Hepatocyte (in vitro differentiated cells): ENCODE measurements at regions not wholly inside any gene's neighbourhood (a gene's known extent, or its start where the extent isn't known, plus 50 kb on each side); places are given as distances from the start of the nearest gene placed in this dataset.
"Not testable (repeated sequence)": the region's sequence is repeated elsewhere in the genome, so short reads cannot be mapped to it uniquely, and the experiment has no call there.

Experiments
- DNase-seq: peaks from one replicate; pipeline ENCODE4 v3.0.0-alpha.2; 2016; ENCODE audit warnings: low spot score
- H2AFZ ChIP-seq: fragments of 200-600 bp; sonication (generic); 2 replicates; pipeline ENCODE4 v1.6.0; 2016; ENCODE audit warnings: antibody characterized with exemption, mild to moderate bottlenecking
- H3K27ac ChIP-seq: fragments of 200-600 bp; sonication (generic); 2 replicates; pipeline ENCODE4 v1.5.1; 2016; ENCODE audit warnings: mild to moderate bottlenecking
- H3K27me3 ChIP-seq: fragments of 200-600 bp; sonication (generic); 2 replicates; pipeline ENCODE4 v1.6.1; 2016
- H3K36me3 ChIP-seq: fragments of 200-600 bp; sonication (generic); replicated peaks from 2 replicates; pipeline ENCODE4 v1.5.1; 2016; ENCODE audit warnings: low read depth; ENCODE audit not compliant: insufficient read depth
- H3K4me1 ChIP-seq: fragments of 200-600 bp; sonication (generic); 2 replicates; pipeline ENCODE4 v1.5.1; 2016; ENCODE audit warnings: mild to moderate bottlenecking, moderate library complexity; ENCODE audit not compliant: insufficient read depth
- H3K4me2 ChIP-seq: fragments of 200-600 bp; sonication (generic); 2 replicates; pipeline ENCODE4 v1.6.0; 2016
- H3K4me3 ChIP-seq: fragments of 200-600 bp; sonication (generic); 2 replicates; pipeline ENCODE4 v1.5.1; 2016; ENCODE audit warnings: mild to moderate bottlenecking
- H3K79me2 ChIP-seq: fragments of 200-600 bp; sonication (generic); 2 replicates; pipeline ENCODE4 v1.6.0; 2017; ENCODE audit warnings: mild to moderate bottlenecking
- H3K9me2 ChIP-seq: fragments of 200-600 bp; sonication (generic); replicated peaks from 2 replicates; pipeline ENCODE4 v1.6.0; 2017; ENCODE audit warnings: mild to moderate bottlenecking; ENCODE audit not compliant: insufficient read depth
- H3K9me3 ChIP-seq: fragments of 200-600 bp; sonication (generic); 2 replicates; pipeline ENCODE4 v1.5.1; 2016; ENCODE audit warnings: low read depth, mild to moderate bottlenecking
- H4K20me1 ChIP-seq: fragments of 200-600 bp; sonication (generic); 2 replicates; pipeline ENCODE4 v1.6.0; 2016; ENCODE audit warnings: mild to moderate bottlenecking; ENCODE audit not compliant: insufficient read depth, poor library complexity, severe bottlenecking
- CTCF ChIP-seq: fragments of 200-600 bp; sonication (generic); IDR thresholded peaks from 2 replicates; pipeline ENCODE4 v1.5.1; 2016; ENCODE audit warnings: antibody characterized with exemption, mild to moderate bottlenecking; ENCODE audit not compliant: poor library complexity
- EZH2 ChIP-seq: fragments of 200-600 bp; sonication (generic); IDR thresholded peaks from 2 replicates; pipeline ENCODE4 v1.6.1; 2016; ENCODE audit warnings: antibody characterized with exemption, mild to moderate bottlenecking, borderline replicate concordance
- EZH2phosphoT487 ChIP-seq: fragments of 200-600 bp; sonication (generic); IDR thresholded peaks from one replicate; pipeline ENCODE4 v1.6.1; 2018; ENCODE audit warnings: antibody characterized with exemption, mild to moderate bottlenecking, low read depth, moderate library complexity; ENCODE audit not compliant: unreplicated experiment, severe bottlenecking
- WGBS: methylation state at CpG from one replicate; pipeline ENCODE4 v1.1.6; 2016; ENCODE audit warnings: low lambda C conversion rate; ENCODE audit errors: missing lambda C conversion rate; 5-methylcytosine and 5-hydroxymethylcytosine counted together

GRCh38 chr6:72464791-72465691, 156.8 kb upstream of the KCNQ5 start:
- 62% methylated on average over 4 of the region's 4 CpGs for WGBS
- Histone ChIP-seq H4K20me1 (no peaks in the 10 kb centered on the region), H3K4me1 (no peaks in the 10 kb centered on the region), H3K27me3 (no peaks in the 10 kb centered on the region), H3K36me3 (no peaks in the 10 kb centered on the region), H3K4me3 (no peak overlapping the region), H3K4me2 (no peak overlapping the region), H2AFZ (no peak overlapping the region), H3K9me2 (no peaks in the 10 kb centered on the region), H3K27ac (no peak overlapping the region), H3K79me2 (no peaks in the 10 kb centered on the region), H3K9me3 (no peaks in the 10 kb centered on the region)
- DNase-seq = peak; percentile 19
- TF ChIP-seq CTCF (no peak), EZH2 (no peak), EZH2phosphoT487 (no peak)

GRCh38 chr6:72466471-72466870, 155.4 kb upstream of the KCNQ5 start:
- Histone ChIP-seq H3K27me3 (no peaks in the 10 kb centered on the region), H3K27ac (no peak overlapping the region)
- no peak for DNase-seq

GRCh38 chr6:72466971-72467566, 154.8 kb upstream of the KCNQ5 start:
- TF ChIP-seq CTCF (no peak), EZH2 (no peak), EZH2phosphoT487 (no peak)
- no peak overlapping the region for H2AFZ ChIP-seq
- no peak overlapping the region for H3K27ac ChIP-seq
- no peaks in the 10 kb centered on the region for H3K9me3 ChIP-seq
- no peaks in the 10 kb centered on the region for H3K4me1 ChIP-seq
- no peaks in the 10 kb centered on the region for H3K9me2 ChIP-seq
- H3K4me2 ChIP-seq = no peak overlapping the region
- DNase-seq = no peak
- H3K4me3 ChIP-seq = no peak overlapping the region
- no peaks in the 10 kb centered on the region for H4K20me1 ChIP-seq
- H3K79me2 ChIP-seq = no peaks in the 10 kb centered on the region
- no peaks in the 10 kb centered on the region for H3K27me3 ChIP-seq
- no peaks in the 10 kb centered on the region for H3K36me3 ChIP-seq

More at GRCh38 chr6:72466471-72466870, 155.4 kb upstream of the KCNQ5 start:
- no peaks in the 10 kb centered on the region for H3K4me1 ChIP-seq
- no peaks in the 10 kb centered on the region for H4K20me1 ChIP-seq
- H3K4me2 ChIP-seq = no peak overlapping the region
- H3K4me3 ChIP-seq = no peak overlapping the region
- H3K79me2 ChIP-seq = no peaks in the 10 kb centered on the region
- H3K9me3 ChIP-seq = no peaks in the 10 kb centered on the region
- no peak overlapping the region for H2AFZ ChIP-seq
- H3K36me3 ChIP-seq = no peaks in the 10 kb centered on the region
- H3K9me2 ChIP-seq = no peaks in the 10 kb centered on the region
- TF ChIP-seq CTCF (no peak), EZH2phosphoT487 (no peak), EZH2 (no peak)

GRCh38 chr6:72469406-72469983, 152.4 kb upstream of the KCNQ5 start:
- H3K4me1 ChIP-seq, H3K4me3 ChIP-seq, H3K36me3 ChIP-seq, H2AFZ ChIP-seq, DNase-seq, H3K9me3 ChIP-seq, H3K79me2 ChIP-seq, H3K4me2 ChIP-seq, H3K9me2 ChIP-seq, H3K27ac ChIP-seq, H3K27me3 ChIP-seq, H4K20me1 ChIP-seq: not testable (repeated sequence)
- WGBS = 95% methylated on average over 21 of the region's 21 CpGs
